ENCODE measurements at regions not wholly inside any gene's neighbourhood (a gene's known extent, or its start where the extent isn't known, plus 50 kb on each side); places are given as distances from the start of the nearest gene placed in this dataset.
"Not testable (repeated sequence)": the region's sequence is repeated elsewhere in the genome, so short reads cannot be mapped to it uniquely, and the experiment has no call there.

DNA sequence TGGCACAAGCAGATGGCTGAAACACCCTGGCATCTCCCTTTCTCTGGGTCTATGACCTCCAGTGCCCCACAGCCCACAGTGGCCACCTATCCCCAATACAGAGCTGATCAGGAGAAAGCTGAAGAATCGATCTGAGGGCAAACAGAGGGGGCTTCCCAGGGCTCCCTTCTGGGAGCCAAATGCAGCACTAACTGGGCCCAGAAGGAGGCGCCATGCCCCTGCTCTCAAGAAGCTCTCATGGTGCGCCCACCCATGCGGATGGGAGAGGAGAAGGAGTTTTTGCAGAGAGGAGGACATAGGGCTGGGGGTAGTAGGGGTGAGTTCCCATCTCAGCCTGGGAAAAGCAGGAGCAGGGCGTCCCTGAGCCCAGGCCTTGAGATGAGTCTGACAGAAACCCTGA lies 787.3 kb upstream of the RAB6C start:
- H3K4me3 ChIP-seq (ENCODE audit: low read depth, low read length), result no peak overlapping the region
- TF ChIP-seq, protein P1, sequence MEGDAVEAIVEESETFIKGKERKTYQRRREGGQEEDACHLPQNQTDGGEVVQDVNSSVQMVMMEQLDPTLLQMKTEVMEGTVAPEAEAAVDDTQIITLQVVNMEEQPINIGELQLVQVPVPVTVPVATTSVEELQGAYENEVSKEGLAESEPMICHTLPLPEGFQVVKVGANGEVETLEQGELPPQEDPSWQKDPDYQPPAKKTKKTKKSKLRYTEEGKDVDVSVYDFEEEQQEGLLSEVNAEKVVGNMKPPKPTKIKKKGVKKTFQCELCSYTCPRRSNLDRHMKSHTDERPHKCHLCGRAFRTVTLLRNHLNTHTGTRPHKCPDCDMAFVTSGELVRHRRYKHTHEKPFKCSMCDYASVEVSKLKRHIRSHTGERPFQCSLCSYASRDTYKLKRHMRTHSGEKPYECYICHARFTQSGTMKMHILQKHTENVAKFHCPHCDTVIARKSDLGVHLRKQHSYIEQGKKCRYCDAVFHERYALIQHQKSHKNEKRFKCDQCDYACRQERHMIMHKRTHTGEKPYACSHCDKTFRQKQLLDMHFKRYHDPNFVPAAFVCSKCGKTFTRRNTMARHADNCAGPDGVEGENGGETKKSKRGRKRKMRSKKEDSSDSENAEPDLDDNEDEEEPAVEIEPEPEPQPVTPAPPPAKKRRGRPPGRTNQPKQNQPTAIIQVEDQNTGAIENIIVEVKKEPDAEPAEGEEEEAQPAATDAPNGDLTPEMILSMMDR (IDR thresholded peaks at IDR 0.05; ENCODE audit: insufficient read depth, low read length), result no peak
- no peak for DNase-seq (ENCODE audit: low read depth)

DNA sequence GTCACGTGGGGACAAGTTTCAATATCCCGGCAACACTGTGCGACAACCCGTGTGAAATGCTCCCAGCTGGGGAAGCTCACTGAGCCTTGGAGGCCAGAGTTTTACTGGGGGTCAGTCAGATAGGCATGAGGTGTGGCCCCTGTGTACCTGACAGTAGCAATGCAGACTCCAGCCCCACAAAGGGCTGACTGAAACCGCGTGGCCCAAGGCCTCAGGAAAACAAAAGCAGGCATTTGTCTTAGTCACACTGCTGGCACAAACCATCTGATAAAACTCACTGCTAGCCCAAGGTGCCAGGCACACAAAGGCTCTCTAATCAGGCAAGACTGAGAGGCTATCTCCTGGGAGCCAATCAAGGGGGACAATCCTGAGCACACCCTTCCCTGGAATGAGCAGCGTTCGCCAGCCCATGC lies 786.6 kb upstream of the RAB6C start:
- no peak overlapping the region for H3K4me3 ChIP-seq (ENCODE audit: low read depth, low read length)
- TF ChIP-seq, protein P1 (IDR thresholded peaks at IDR 0.05; ENCODE audit: insufficient read depth, low read length), result no peak
- DNase-seq (ENCODE audit: low read depth), result no peak

DNA sequence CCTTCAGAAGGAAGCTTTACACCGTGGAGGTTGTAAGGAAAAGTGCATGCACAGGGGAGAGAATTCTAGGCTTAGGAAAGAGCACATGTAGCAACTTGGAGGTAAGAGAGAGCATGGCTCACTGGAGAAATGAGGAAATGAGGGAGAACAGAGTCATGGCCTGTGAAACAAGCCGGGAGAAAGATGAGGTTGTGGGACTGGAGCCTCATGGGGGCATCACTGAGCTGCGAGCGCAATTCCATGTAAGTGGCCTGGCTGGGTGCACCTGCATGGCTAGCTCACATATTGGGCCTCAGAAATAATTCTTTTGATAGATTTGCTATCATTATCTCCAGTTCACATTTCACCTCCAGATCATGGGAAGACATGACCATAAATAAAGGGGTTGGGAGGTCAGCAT lies 785.5 kb upstream of the RAB6C start:
- no peak overlapping the region for H3K4me3 ChIP-seq (ENCODE audit: low read depth, low read length)
- TF ChIP-seq, protein P1 (IDR thresholded peaks at IDR 0.05; ENCODE audit: insufficient read depth, low read length), result no peak
- DNase-seq (ENCODE audit: low read depth), result no peak

DNA sequence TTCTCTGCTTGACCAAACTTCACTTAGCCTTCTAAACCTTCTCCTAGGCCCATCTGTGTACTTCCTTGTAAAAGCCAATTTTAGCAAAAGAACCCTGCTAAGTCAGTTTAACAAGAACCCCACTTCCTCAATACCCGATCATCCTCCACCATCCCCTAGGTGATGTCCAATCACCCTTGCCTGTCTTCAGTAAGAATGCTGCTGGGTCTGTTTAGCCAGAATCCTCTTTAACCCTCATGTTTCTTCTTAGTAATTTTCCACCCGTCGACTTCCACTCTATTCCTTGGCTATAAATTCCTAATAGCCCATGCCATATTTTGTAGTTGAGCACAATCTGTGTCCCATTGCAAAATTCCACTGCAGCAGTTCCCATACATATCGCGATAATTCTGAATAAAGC lies 780.0 kb upstream of the RAB6C start:
- TF ChIP-seq, protein P1 (IDR thresholded peaks at IDR 0.05; ENCODE audit: insufficient read depth, low read length), result no peak
- DNase-seq (ENCODE audit: low read depth), result no peak
- H3K4me3 ChIP-seq (ENCODE audit: low read depth, low read length), result no peak overlapping the region

GRCh38 chr2:129201696-129202095 lies 777.8 kb upstream of the RAB6C start:
- TF ChIP-seq, protein P1 (IDR thresholded peaks at IDR 0.05; ENCODE audit: insufficient read depth, low read length), result no peak
- H3K4me3 ChIP-seq (ENCODE audit: low read depth, low read length), result no peak overlapping the region
- no peak for DNase-seq (ENCODE audit: low read depth)

- DNase-seq (ENCODE audit: low read depth), result no peak
- TF ChIP-seq, protein P1 (IDR thresholded peaks at IDR 0.05; ENCODE audit: insufficient read depth, low read length), result no peak
- no peak overlapping the region for H3K4me3 ChIP-seq (ENCODE audit: low read depth, low read length)
Observed at GRCh38 chr2:129203331-129203730, 776.1 kb upstream of the RAB6C start.

DNA sequence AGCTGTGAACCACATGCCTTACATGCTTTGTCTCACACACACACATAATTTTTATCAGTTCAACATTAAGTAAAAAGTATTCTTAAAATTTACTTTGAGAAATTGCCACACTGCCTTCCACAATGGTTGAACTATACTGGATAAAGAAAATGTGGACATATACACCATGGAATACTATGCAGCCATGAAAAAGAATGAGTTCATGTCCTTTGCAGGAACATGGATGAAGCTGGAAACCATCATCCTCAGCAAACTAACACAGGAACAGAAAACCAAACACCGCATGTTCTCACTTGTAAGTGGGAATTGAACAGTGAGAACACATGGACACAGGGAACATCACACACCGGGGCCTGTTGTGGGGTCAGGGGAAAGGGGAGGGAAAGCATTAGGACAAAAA lies 774.9 kb upstream of the RAB6C start:
- not testable (repeated sequence) for H3K4me3 ChIP-seq (ENCODE audit: low read depth, low read length); DNase-seq (ENCODE audit: low read depth)

All from fibroblast of the aortic adventitia (primary cell).